ENCODE measurements at regions not wholly inside any gene's neighbourhood (a gene's known extent, or its start where the extent isn't known, plus 50 kb on each side); places are given as distances from the start of the nearest gene placed in this dataset.
"Not testable (repeated sequence)": the region's sequence is repeated elsewhere in the genome, so short reads cannot be mapped to it uniquely, and the experiment has no call there.

- not testable (repeated sequence) for TF ChIP-seq CTCF (IDR thresholded peaks at IDR 0.05); POLR2A (IDR thresholded peaks at IDR 0.05); POLR2AphosphoS5 (IDR thresholded peaks at IDR 0.05; ENCODE audit: insufficient read depth in 1 of 2, low read depth in 1 of 2)
Measured at GRCh38 chr7:32645255-32645654, 150.0 kb downstream of the AVL9 start.
